ENCODE measurements at regions not wholly inside any gene's neighbourhood (a gene's known extent, or its start where the extent isn't known, plus 50 kb on each side); places are given as distances from the start of the nearest gene placed in this dataset.

GRCh38 chr1:217965156-217965786 is 319.8 kb upstream of the RRP15 start:
- no peak overlapping the region for H3K4me3 Mint-ChIP-seq
- TF ChIP-seq CTCF (IDR thresholded peaks at IDR 0.05) = no peak

DNA sequence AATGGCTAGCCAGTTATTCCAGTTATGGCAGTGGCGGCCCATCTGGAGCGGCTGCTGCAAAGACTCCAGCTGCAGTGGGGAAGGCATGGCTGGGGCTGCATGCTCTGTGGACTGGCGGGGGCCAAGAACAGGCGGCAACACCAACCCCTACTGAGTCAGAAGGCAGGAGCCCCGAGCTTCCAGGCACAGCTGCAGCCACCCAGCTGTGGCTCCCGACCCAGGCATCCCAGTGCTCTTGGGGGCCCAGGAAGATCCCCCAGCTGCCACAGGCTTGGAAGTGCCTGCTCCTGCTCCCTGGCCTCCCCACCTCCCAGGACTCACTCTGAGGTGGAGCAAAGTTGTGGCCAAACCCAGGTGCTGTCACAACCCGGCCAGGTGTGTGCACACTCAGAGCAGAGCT is 317.0 kb upstream of the RRP15 start:
- TF ChIP-seq CTCF (IDR thresholded peaks at IDR 0.05) = no peak
- DNase-seq (no peak), ATAC-seq (ENCODE audit: low read depth) (no peak)
- H3K4me3 Mint-ChIP-seq = no peak overlapping the region
- H3K27me3 Mint-ChIP-seq = no peaks in the 10 kb centered on the region
- CTCF ChIA-PET = no interaction called here
- POLR2A ChIA-PET = no interaction called here
- peaks cover 4% of the 10 kb centered on the region for H3K9me3 Mint-ChIP-seq
- intact Hi-C loops (cut with micrococcal nuclease) = no loop called here
- H3K36me3 Mint-ChIP-seq (ENCODE audit: low read depth) = no peaks in the 10 kb centered on the region
- no peaks in the 10 kb centered on the region for H3K4me1 Mint-ChIP-seq
- H3K27ac Mint-ChIP-seq = no peak overlapping the region

More at GRCh38 chr1:217965156-217965786, 319.8 kb upstream of the RRP15 start:
- ATAC-seq (ENCODE audit: low read depth) (no peak), DNase-seq (no peak)
- Mint-ChIP-seq H3K36me3 (ENCODE audit: low read depth) (no peaks in the 10 kb centered on the region), H3K9me3 (peaks cover 2% of the 10 kb centered on the region), H3K4me1 (no peaks in the 10 kb centered on the region), H3K27ac (no peak overlapping the region), H3K27me3 (no peaks in the 10 kb centered on the region)
- ChIA-PET CTCF (no interaction called here), POLR2A (no interaction called here)
- intact Hi-C loops (cut with micrococcal nuclease) = no loop called here

DNA sequence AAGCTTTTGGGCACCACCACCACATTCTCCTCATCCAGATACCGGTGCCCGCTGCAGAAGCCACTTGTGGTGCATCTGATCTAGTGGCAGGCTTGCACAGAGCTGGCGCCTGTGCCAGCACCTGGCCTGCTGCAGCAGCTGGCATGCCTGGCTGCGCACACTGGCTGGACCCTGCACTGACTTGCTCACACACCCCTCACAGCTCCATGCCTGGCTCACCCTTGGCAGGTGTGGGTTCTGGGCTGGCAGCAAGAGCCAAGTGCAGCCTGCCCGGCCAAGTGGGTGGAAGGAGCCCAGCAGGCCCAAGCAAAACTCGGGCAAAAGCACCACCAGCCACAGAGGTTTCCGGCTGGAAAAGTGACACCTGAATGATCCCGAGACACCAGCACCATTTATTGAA is 315.7 kb upstream of the RRP15 start:
- POLR2A ChIA-PET = no interaction called here
- intact Hi-C loops (cut with micrococcal nuclease) = no loop called here
- ATAC-seq (ENCODE audit: low read depth) = no peak
- Mint-ChIP-seq H3K27ac (no peak overlapping the region), H3K4me3 (no peak overlapping the region), H3K27me3 (no peaks in the 10 kb centered on the region), H3K4me1 (no peaks in the 10 kb centered on the region), H3K9me3 (peaks cover 4% of the 10 kb centered on the region), H3K36me3 (ENCODE audit: low read depth) (no peaks in the 10 kb centered on the region)
- CTCF ChIA-PET = no interaction called here
- no peak for TF ChIP-seq CTCF (IDR thresholded peaks at IDR 0.05)
- DNase-seq = no peak

GRCh38 chr1:217977943-217978342 is 307.1 kb upstream of the RRP15 start:
- Mint-ChIP-seq H3K27me3 (no peaks in the 10 kb centered on the region), H3K36me3 (ENCODE audit: low read depth) (no peaks in the 10 kb centered on the region), H3K9me3 (no peaks in the 10 kb centered on the region), H3K4me1 (no peaks in the 10 kb centered on the region), H3K4me3 (no peak overlapping the region), H3K27ac (no peak overlapping the region)
- ChIA-PET POLR2A (no interaction called here), CTCF (no interaction called here)
- intact Hi-C loops (cut with micrococcal nuclease) = no loop called here
- TF ChIP-seq CTCF (IDR thresholded peaks at IDR 0.05) = no peak
- DNase-seq = no peak
- no peak for ATAC-seq (ENCODE audit: low read depth)

GRCh38 chr1:217981430-217981829 is 303.7 kb upstream of the RRP15 start:
- no peaks in the 10 kb centered on the region for H3K27me3 Mint-ChIP-seq
- intact Hi-C loops (cut with micrococcal nuclease) = no loop called here
- H3K9me3 Mint-ChIP-seq = no peaks in the 10 kb centered on the region
- no peak for ATAC-seq (ENCODE audit: low read depth)
- TF ChIP-seq CTCF (IDR thresholded peaks at IDR 0.05) = no peak
- no peaks in the 10 kb centered on the region for H3K36me3 Mint-ChIP-seq (ENCODE audit: low read depth)
- CTCF ChIA-PET = no interaction called here
- POLR2A ChIA-PET = no interaction called here
- H3K4me1 Mint-ChIP-seq = no peaks in the 10 kb centered on the region
- no peak overlapping the region for H3K4me3 Mint-ChIP-seq
- no peak overlapping the region for H3K27ac Mint-ChIP-seq
- DNase-seq = no peak
